Glutamatergic neuron (in vitro differentiated cells): ENCODE measurements at regions not wholly inside any gene's neighbourhood (a gene's known extent, or its start where the extent isn't known, plus 50 kb on each side); places are given as distances from the start of the nearest gene placed in this dataset.

Experiments used
- DNase-seq: peaks from one replicate; pipeline ENCODE4 v3.0.0; 2022
- H3K27ac Mint-ChIP-seq: one replicate; pipeline ENCODE4 v1.8.0; 2020; ENCODE audit warnings: mild to moderate bottlenecking, mixed read lengths, inconsistent platforms; ENCODE audit not compliant: unreplicated experiment
- H3K27me3 Mint-ChIP-seq: one replicate; pipeline ENCODE4 v1.8.0; 2020; ENCODE audit warnings: mild to moderate bottlenecking, moderate library complexity, mixed read lengths, inconsistent platforms; ENCODE audit not compliant: unreplicated experiment
- H3K36me3 Mint-ChIP-seq: one replicate; pipeline ENCODE4 v1.8.0; 2020; ENCODE audit warnings: mild to moderate bottlenecking, mixed read lengths, inconsistent platforms; ENCODE audit not compliant: unreplicated experiment
- H3K4me1 Mint-ChIP-seq: one replicate; pipeline ENCODE4 v1.8.0; 2020; ENCODE audit warnings: mild to moderate bottlenecking, low read depth, mixed read lengths, inconsistent platforms; ENCODE audit not compliant: unreplicated experiment
- H3K4me3 Mint-ChIP-seq: one replicate; pipeline ENCODE4 v1.8.0; 2020; ENCODE audit warnings: mild to moderate bottlenecking, mixed read lengths, inconsistent platforms; ENCODE audit not compliant: unreplicated experiment
- H3K9me3 Mint-ChIP-seq: one replicate; pipeline ENCODE4 v1.8.0; 2020; ENCODE audit warnings: mild to moderate bottlenecking, moderate library complexity, mixed read lengths, inconsistent platforms; ENCODE audit not compliant: unreplicated experiment
- CTCF ChIP-seq: fragments of 200-600 bp; sonication (generic); IDR thresholded peaks from one replicate; pipeline ENCODE4 v1.5.0; 2021; ENCODE audit not compliant: partially characterized antibody, unreplicated experiment

GRCh38 chr21:26227130-26227529 lies 56.6 kb upstream of the APP start:
- no peak overlapping the region for H3K27ac Mint-ChIP-seq
- peaks cover 2% of the 10 kb centered on the region for H3K36me3 Mint-ChIP-seq
- no peak for TF ChIP-seq CTCF
- no peaks in the 10 kb centered on the region for H3K4me1 Mint-ChIP-seq
- no peak for DNase-seq
- H3K27me3 Mint-ChIP-seq = peaks cover 2% of the 10 kb centered on the region
- no peaks in the 10 kb centered on the region for H3K9me3 Mint-ChIP-seq
- H3K4me3 Mint-ChIP-seq = no peak overlapping the region

- Mint-ChIP-seq H3K4me1 (no peaks in the 10 kb centered on the region), H3K27ac (no peak overlapping the region), H3K4me3 (no peak overlapping the region), H3K36me3 (no peaks in the 10 kb centered on the region), H3K27me3 (peaks cover 2% of the 10 kb centered on the region), H3K9me3 (no peaks in the 10 kb centered on the region)
- DNase-seq = no peak
- no peak for TF ChIP-seq CTCF
These were observed 56.2 kb upstream of the APP start for GRCh38 chr21:26226724-26227123.

GRCh38 chr21:26225046-26225445 lies 54.5 kb upstream of the APP start:
- Mint-ChIP-seq H3K27me3 (no peaks in the 10 kb centered on the region), H3K9me3 (no peaks in the 10 kb centered on the region), H3K27ac (no peak overlapping the region), H3K4me3 (no peak overlapping the region), H3K4me1 (no peaks in the 10 kb centered on the region), H3K36me3 (no peaks in the 10 kb centered on the region)
- DNase-seq = no peak
- no peak for TF ChIP-seq CTCF

- peaks cover 2% of the 10 kb centered on the region for H3K9me3 Mint-ChIP-seq
- TF ChIP-seq CTCF = no peak
These were observed 53.8 kb upstream of the APP start for GRCh38 chr21:26224366-26224765.

More at GRCh38 chr21:26224366-26224765, 53.8 kb upstream of the APP start:
- DNase-seq = no peak
- Mint-ChIP-seq H3K4me1 (no peaks in the 10 kb centered on the region), H3K36me3 (peaks cover under 1% of the 10 kb centered on the region), H3K4me3 (no peak overlapping the region), H3K27ac (no peak overlapping the region), H3K27me3 (no peaks in the 10 kb centered on the region)
